ENCODE measurements at regions not wholly inside any gene's neighbourhood (a gene's known extent, or its start where the extent isn't known, plus 50 kb on each side); places are given as distances from the start of the nearest gene placed in this dataset.

DNA sequence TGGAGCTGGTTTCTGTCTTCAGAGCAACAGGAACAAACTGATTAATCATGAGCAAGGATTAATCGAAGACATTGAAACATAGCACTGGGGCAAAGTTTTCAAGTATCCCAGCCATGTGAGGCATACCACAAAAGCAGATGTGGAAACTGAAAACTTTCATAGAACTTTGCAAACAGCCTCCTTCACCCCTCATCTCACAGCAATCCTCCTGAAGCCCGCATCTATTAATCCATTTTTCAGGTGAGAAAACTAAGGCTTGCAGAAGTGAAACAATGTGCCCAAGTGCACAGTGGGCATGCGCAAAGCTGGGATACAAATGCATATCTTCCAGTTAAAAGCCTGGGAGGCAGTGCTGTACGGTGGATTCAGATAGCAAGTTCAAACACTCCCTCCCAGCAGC lies 58.6 kb upstream of the HMGXB4 start:
- Histone ChIP-seq H3K4me3 (no peak overlapping the region), H3K27me3 (replicated peaks; ENCODE audit: insufficient read depth) (no peaks in the 10 kb centered on the region), H3K36me3 (no peaks in the 10 kb centered on the region)

DNA sequence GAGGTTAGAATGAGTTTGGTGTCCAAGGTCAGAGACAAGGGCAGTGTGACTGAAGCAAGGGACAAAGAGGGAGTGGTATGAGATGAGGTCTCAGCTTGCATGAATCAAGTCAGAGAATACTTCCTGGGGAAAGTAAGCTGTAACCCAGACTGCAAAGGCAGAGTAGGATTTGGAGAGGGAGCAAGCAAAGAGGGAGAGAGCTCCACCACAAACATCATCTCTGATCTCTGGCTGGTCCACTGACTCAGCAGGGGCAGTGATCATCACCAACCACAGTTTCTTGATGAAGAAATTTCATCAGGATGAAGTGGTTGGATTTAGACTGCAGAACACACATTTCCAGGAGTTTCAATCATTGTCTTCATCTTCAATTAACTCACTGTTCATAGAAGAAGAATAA lies 54.9 kb upstream of the HMGXB4 start:
- Histone ChIP-seq H3K36me3 (no peaks in the 10 kb centered on the region), H3K27ac (no peak overlapping the region), H3K4me1 (ENCODE audit: control insufficient read depth in 1 of 2, low read depth in 2 of 2) (peaks cover 0 to 7% of the 10 kb centered on the region in 2 donors), H3K4me3 (no peak overlapping the region), H3K9me3 (no peaks in the 10 kb centered on the region), H3K27me3 (replicated peaks; ENCODE audit: insufficient read depth) (no peaks in the 10 kb centered on the region)
- DNase-seq (ENCODE audit: low spot score) (no peak), ATAC-seq (ENCODE audit: insufficient number of reproducible peaks, low FRiP score, low read depth) (no peak)
- TF ChIP-seq, protein P1, sequence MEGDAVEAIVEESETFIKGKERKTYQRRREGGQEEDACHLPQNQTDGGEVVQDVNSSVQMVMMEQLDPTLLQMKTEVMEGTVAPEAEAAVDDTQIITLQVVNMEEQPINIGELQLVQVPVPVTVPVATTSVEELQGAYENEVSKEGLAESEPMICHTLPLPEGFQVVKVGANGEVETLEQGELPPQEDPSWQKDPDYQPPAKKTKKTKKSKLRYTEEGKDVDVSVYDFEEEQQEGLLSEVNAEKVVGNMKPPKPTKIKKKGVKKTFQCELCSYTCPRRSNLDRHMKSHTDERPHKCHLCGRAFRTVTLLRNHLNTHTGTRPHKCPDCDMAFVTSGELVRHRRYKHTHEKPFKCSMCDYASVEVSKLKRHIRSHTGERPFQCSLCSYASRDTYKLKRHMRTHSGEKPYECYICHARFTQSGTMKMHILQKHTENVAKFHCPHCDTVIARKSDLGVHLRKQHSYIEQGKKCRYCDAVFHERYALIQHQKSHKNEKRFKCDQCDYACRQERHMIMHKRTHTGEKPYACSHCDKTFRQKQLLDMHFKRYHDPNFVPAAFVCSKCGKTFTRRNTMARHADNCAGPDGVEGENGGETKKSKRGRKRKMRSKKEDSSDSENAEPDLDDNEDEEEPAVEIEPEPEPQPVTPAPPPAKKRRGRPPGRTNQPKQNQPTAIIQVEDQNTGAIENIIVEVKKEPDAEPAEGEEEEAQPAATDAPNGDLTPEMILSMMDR (IDR thresholded peaks at IDR 0.05), result no peak

More for the DNA sequence above, 58.6 kb upstream of the HMGXB4 start:
- ATAC-seq (ENCODE audit: insufficient number of reproducible peaks, low FRiP score, low read depth), result no peak
- TF ChIP-seq, protein P1 (IDR thresholded peaks at IDR 0.05), result no peak
- no peaks in the 10 kb centered on the region for H3K4me1 ChIP-seq (ENCODE audit: control insufficient read depth in 1 of 2, low read depth in 2 of 2)
- no peaks in the 10 kb centered on the region for H3K9me3 ChIP-seq
- no peak overlapping the region for H3K27ac ChIP-seq
- no peak for DNase-seq (ENCODE audit: low spot score)

DNA sequence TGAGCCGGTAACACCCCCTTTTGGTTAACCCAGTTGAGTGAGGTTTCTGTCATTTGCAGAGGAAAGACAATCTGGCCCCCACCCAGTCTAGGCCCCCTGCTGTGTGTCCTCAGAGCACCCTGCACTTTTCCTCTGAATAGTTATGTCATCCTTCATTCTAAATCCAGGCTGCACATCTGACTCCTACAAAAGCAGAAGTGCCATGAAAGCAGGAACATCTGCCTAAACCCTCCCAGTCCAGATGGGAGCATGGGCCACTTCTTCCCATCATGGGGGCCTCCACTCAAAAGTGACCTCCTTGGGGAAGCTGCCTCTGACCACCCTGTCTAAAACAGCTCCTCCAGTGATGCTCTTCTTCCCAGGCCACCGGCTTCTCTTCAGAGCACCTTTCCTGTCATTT lies 53.7 kb upstream of the HMGXB4 start:
- no peak overlapping the region for H3K4me3 ChIP-seq
- peaks cover 0 to 7% of the 10 kb centered on the region in 2 donors for H3K4me1 ChIP-seq (ENCODE audit: control insufficient read depth in 1 of 2, low read depth in 2 of 2)
- H3K27ac ChIP-seq, result no peak overlapping the region
- H3K27me3 ChIP-seq (replicated peaks; ENCODE audit: insufficient read depth), result no peaks in the 10 kb centered on the region
- TF ChIP-seq, protein P1 (IDR thresholded peaks at IDR 0.05), result no peak
- H3K36me3 ChIP-seq, result no peaks in the 10 kb centered on the region
- H3K9me3 ChIP-seq, result no peaks in the 10 kb centered on the region
- ATAC-seq (ENCODE audit: insufficient number of reproducible peaks, low FRiP score, low read depth), result no peak
- no peak for DNase-seq (ENCODE audit: low spot score)

DNA sequence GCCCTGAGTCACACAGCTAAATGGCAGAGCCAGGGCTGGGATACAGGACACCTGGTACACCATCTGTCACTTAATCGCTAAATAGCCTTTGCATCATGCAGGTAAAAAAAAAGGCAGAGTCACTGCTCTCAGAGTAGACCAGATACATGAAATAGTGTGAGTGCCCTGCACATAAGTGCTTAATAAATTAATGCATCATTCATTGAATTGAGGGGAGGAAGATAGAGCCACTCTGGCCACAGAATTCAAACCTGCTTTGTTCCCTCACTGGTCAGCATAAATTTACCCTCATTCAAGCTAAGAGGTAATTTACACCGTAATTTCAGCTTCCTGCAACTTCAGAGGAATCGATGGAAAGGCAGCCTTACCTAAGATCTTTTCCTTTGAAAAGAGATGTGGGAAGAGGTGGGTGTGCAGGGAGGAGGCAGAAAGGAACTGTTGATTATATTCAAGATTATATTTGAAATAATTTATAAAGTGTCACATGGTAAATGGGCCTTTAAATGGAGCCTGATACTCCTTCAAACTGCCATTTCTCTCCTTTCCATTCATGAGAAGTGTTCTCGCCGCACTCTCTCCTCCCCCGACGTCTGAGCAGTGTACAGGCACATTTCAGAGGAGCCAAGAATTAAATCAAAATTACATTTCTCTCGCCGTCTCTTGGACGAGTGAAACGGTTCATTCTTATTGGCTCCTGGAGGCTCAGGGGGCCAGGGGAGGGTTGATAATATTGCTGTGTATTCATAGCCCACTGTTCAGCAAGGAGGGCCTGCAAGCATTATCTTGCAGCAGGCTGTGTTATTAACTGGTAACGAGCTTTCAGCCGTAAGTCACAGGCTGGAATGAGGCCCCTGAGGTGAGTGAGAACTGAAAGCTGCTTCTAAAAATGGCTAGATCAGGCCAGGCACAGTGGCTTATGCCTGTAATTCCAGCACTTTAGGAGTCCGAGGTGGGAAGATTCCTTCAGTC lies 52.2 kb upstream of the HMGXB4 start:
- TF ChIP-seq, protein P1 (IDR thresholded peaks at IDR 0.05), result no peak
- Histone ChIP-seq H3K4me1 (ENCODE audit: control insufficient read depth in 1 of 2, low read depth in 2 of 2) (peaks cover 0 to 7% of the 10 kb centered on the region in 2 donors), H3K4me3 (no peak overlapping the region), H3K27me3 (replicated peaks; ENCODE audit: insufficient read depth) (no peaks in the 10 kb centered on the region), H3K36me3 (no peaks in the 10 kb centered on the region), H3K9me3 (no peaks in the 10 kb centered on the region), H3K27ac (no peak overlapping the region)
- no peak for DNase-seq (ENCODE audit: low spot score)
- no peak for ATAC-seq (ENCODE audit: insufficient number of reproducible peaks, low FRiP score, low read depth)

DNA sequence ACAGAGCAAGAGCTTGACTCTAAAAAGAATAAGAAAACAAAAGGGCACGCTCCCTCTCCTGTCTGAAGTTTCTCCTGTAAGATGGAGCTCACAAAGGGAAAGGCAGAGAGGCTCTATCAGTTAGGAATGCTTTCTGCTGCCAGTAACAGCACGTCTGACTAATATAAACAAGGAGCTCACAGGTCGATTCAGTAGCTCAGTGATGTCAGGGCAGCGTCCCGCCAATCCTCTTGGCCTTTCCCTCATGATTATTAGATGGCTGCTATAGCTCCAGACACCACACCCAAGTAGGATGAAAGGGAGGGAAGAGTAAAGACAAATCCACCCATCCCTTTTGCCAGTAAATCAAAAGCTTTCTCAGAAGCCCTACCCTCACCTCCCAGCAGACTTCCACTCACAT lies 51.3 kb upstream of the HMGXB4 start:
- H3K27ac ChIP-seq, result no peak overlapping the region
- no peak for ATAC-seq (ENCODE audit: insufficient number of reproducible peaks, low FRiP score, low read depth)

More for the DNA sequence above, 51.3 kb upstream of the HMGXB4 start:
- TF ChIP-seq, protein P1 (IDR thresholded peaks at IDR 0.05), result no peak
- DNase-seq (ENCODE audit: low spot score), result no peak
- H3K4me3 ChIP-seq, result no peak overlapping the region
- H3K4me1 ChIP-seq (ENCODE audit: control insufficient read depth in 1 of 2, low read depth in 2 of 2), result peaks cover 0 to 7% of the 10 kb centered on the region in 2 donors
- no peaks in the 10 kb centered on the region for H3K9me3 ChIP-seq
- H3K36me3 ChIP-seq, result no peaks in the 10 kb centered on the region
- no peaks in the 10 kb centered on the region for H3K27me3 ChIP-seq (replicated peaks; ENCODE audit: insufficient read depth)

Measured in thoracic aorta (tissue), 2 donors.